ENCODE measurements at regions not wholly inside any gene's neighbourhood (a gene's known extent, or its start where the extent isn't known, plus 50 kb on each side); places are given as distances from the start of the nearest gene placed in this dataset.

DNA sequence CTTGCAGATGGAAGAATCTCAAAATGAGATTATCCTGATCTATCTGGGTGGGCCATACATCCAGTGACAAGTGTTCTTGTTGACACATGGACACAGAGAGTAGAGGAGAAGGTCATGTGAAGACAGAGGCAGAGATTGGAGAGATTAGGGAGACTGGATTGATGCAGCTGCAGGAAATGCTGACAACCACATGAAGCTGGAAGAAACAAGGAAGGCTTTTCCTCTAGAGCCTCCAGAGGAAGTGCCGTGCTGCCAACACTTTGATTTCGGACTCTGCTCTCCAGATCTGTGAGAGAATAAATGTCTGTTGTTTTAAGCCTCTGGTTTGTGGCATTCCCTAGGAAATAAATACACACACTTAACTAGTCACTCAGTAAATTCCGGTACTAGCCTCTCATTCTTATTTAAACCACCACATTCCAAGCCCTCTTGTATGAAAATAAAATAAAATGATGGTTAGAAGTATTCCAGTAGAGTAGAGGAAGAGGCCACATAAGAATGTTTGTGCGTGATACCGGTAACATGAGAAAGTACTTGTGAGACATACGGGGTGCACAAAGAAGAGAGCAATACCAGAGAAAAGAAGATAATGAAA lies 110.9 kb upstream of the DMAC1 start:
- Histone ChIP-seq H3K27ac (ENCODE audit: low read depth in 1 of 2, low read length in 2 of 2) (no peak overlapping the region), H3K36me3 (ENCODE audit: control insufficient read depth in 4 of 4, insufficient read depth in 3 of 4, low read depth in 1 of 4, low read length in 3 of 4) (no peaks in the 10 kb centered on the region), H3K4me1 (ENCODE audit: control insufficient read depth in 4 of 4, insufficient read depth in 4 of 4, low read length in 3 of 4) (no peaks in the 10 kb centered on the region), H3K9me3 (ENCODE audit: control insufficient read depth in 4 of 4, low read length in 3 of 4) (no peaks in the 10 kb centered on the region), H3K9ac (ENCODE audit: low read depth in 1 of 2, low read length in 2 of 2) (no peak overlapping the region), H3K4me3 (ENCODE audit: low read depth in 1 of 3, low read length in 3 of 3) (no peak overlapping the region), H3K27me3 (ENCODE audit: control insufficient read depth in 4 of 4, insufficient read depth in 4 of 4, low read length in 3 of 4) (no peaks in the 10 kb centered on the region)
- WGBS: 51% methylated on average over 6 of the region's 6 CpGs
- DNase-seq (ENCODE audit: low spot score): no peak
- TF ChIP-seq SP1 (IDR thresholded peaks at IDR 0.05): no peak
- TF ChIP-seq YY1 (IDR thresholded peaks at IDR 0.05): no peak

DNA sequence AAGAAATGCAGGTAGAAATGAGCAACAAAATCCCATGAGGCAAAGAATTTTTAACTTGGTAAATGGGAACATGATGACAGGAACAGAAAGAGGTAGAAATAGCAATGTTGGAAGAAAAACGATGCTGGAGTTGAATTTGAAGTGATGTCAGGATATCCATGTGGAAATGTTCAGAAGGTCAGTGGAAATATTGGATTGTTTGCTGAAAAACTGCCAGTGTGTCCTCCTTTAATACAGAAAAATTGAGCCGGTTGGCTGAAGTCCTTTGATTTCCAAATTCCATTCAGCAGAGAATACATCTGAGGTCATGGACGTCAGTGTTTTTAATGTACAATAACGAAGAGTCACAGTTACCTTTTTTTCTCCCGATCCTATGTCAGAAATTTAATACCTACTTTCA lies 110.0 kb upstream of the DMAC1 start:
- WGBS: 74% methylated on average over 5 of the region's 5 CpGs
- DNase-seq (ENCODE audit: low spot score): no peak
- no peaks in the 10 kb centered on the region for H3K4me1 ChIP-seq (ENCODE audit: control insufficient read depth in 4 of 4, insufficient read depth in 4 of 4, low read length in 3 of 4)
- H3K36me3 ChIP-seq (ENCODE audit: control insufficient read depth in 4 of 4, insufficient read depth in 3 of 4, low read depth in 1 of 4, low read length in 3 of 4): no peaks in the 10 kb centered on the region
- H3K9me3 ChIP-seq (ENCODE audit: control insufficient read depth in 4 of 4, low read length in 3 of 4): no peaks in the 10 kb centered on the region
- TF ChIP-seq NR2F2 (IDR thresholded peaks at IDR 0.05): no peak
- no peak for TF ChIP-seq JUND (IDR thresholded peaks at IDR 0.05)
- TF ChIP-seq GABPA (IDR thresholded peaks at IDR 0.05 in 1 of 2, conservative IDR thresholded peaks at IDR 0.05 in 1 of 2): no peak
- no peak for TF ChIP-seq EGR1 (IDR thresholded peaks at IDR 0.05; ENCODE audit: low read depth in 2 of 2)
- no peak for TF ChIP-seq FOXA1 (IDR thresholded peaks at IDR 0.05)
- TF ChIP-seq, protein P1, sequence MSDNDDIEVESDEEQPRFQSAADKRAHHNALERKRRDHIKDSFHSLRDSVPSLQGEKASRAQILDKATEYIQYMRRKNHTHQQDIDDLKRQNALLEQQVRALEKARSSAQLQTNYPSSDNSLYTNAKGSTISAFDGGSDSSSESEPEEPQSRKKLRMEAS (IDR thresholded peaks at IDR 0.05): no peak
- no peak for TF ChIP-seq RAD21 (IDR thresholded peaks at IDR 0.05)
- TF ChIP-seq, protein P2, sequence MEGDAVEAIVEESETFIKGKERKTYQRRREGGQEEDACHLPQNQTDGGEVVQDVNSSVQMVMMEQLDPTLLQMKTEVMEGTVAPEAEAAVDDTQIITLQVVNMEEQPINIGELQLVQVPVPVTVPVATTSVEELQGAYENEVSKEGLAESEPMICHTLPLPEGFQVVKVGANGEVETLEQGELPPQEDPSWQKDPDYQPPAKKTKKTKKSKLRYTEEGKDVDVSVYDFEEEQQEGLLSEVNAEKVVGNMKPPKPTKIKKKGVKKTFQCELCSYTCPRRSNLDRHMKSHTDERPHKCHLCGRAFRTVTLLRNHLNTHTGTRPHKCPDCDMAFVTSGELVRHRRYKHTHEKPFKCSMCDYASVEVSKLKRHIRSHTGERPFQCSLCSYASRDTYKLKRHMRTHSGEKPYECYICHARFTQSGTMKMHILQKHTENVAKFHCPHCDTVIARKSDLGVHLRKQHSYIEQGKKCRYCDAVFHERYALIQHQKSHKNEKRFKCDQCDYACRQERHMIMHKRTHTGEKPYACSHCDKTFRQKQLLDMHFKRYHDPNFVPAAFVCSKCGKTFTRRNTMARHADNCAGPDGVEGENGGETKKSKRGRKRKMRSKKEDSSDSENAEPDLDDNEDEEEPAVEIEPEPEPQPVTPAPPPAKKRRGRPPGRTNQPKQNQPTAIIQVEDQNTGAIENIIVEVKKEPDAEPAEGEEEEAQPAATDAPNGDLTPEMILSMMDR (IDR thresholded peaks at IDR 0.05; ENCODE audit: low read depth, low read length, missing input control): no peak
- no peak for TF ChIP-seq HNF4G (IDR thresholded peaks at IDR 0.05)
- H3K27me3 ChIP-seq (ENCODE audit: control insufficient read depth in 4 of 4, insufficient read depth in 4 of 4, low read length in 3 of 4): no peaks in the 10 kb centered on the region
- no peak overlapping the region for H3K4me3 ChIP-seq (ENCODE audit: low read depth in 1 of 3, low read length in 3 of 3)
- H3K9ac ChIP-seq (ENCODE audit: low read depth in 1 of 2, low read length in 2 of 2): no peak overlapping the region
- no peak overlapping the region for H3K27ac ChIP-seq (ENCODE audit: low read depth in 1 of 2, low read length in 2 of 2)

DNA sequence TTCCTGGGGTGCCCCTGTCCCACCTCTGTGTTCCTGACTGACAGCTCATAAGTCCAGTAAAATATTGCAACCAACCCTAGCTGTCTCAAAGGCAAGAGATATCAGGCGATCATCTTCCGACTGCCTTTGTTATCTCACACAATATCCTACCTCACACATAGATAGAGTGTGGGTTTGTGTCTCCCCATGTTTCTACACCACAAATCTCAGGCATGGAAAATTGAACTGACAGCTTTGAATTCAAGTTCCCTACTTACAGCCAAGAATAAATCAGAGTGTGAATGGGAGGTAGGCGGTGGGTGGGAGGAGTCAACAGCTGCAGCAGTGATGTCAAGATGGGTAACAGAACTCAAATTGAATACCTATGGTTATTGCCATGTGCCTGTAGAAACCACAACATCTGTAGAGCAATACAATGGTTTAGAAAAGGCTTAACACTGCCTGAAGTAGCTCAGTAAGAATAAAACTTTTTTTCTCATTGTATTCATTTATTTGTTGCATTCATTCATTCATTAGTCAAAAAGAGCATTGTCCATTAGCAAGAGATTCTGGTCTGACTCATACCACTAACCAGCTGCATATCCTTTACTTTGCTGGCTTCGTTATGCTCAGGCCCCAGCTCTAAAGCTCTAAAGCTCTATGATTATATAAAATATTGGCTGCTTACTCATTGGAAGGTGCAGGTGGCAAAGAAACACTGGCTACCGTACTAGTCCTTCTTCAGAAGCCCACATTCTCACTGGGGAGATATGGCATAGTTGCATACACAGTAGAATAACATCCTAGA lies 108.2 kb upstream of the DMAC1 start:
- 75% methylated on average over 5 of the region's 5 CpGs for WGBS
- DNase-seq (ENCODE audit: low spot score): no peak
- H3K27ac ChIP-seq (ENCODE audit: low read depth in 1 of 2, low read length in 2 of 2): no peak overlapping the region
- H3K27me3 ChIP-seq (ENCODE audit: control insufficient read depth in 4 of 4, insufficient read depth in 4 of 4, low read length in 3 of 4): no peaks in the 10 kb centered on the region
- H3K9me3 ChIP-seq (ENCODE audit: control insufficient read depth in 4 of 4, low read length in 3 of 4): no peaks in the 10 kb centered on the region
- no peak overlapping the region for H3K4me3 ChIP-seq (ENCODE audit: low read depth in 1 of 3, low read length in 3 of 3)
- H3K9ac ChIP-seq (ENCODE audit: low read depth in 1 of 2, low read length in 2 of 2): no peak overlapping the region
- H3K36me3 ChIP-seq (ENCODE audit: control insufficient read depth in 4 of 4, insufficient read depth in 3 of 4, low read depth in 1 of 4, low read length in 3 of 4): no peaks in the 10 kb centered on the region
- H3K4me1 ChIP-seq (ENCODE audit: control insufficient read depth in 4 of 4, insufficient read depth in 4 of 4, low read length in 3 of 4): no peaks in the 10 kb centered on the region
- TF ChIP-seq FOXA2 (IDR thresholded peaks at IDR 0.05) (no peak), YY1 (IDR thresholded peaks at IDR 0.05) (no peak), HNF4A (conservative IDR thresholded peaks at IDR 0.05) (no peak), JUND (IDR thresholded peaks at IDR 0.05) (no peak), RXRA (IDR thresholded peaks at IDR 0.05) (no peak), GABPA (IDR thresholded peaks at IDR 0.05 in 1 of 2, conservative IDR thresholded peaks at IDR 0.05 in 1 of 2) (no peak), TAF1 (conservative IDR thresholded peaks at IDR 0.05) (no peak), NR2F2 (IDR thresholded peaks at IDR 0.05) (no peak), FOXA1 (IDR thresholded peaks at IDR 0.05) (no peak), SP1 (IDR thresholded peaks at IDR 0.05) (no peak)
- TF ChIP-seq, protein P2 (IDR thresholded peaks at IDR 0.05; ENCODE audit: low read depth, low read length, missing input control): no peak
- TF ChIP-seq, protein P3, sequence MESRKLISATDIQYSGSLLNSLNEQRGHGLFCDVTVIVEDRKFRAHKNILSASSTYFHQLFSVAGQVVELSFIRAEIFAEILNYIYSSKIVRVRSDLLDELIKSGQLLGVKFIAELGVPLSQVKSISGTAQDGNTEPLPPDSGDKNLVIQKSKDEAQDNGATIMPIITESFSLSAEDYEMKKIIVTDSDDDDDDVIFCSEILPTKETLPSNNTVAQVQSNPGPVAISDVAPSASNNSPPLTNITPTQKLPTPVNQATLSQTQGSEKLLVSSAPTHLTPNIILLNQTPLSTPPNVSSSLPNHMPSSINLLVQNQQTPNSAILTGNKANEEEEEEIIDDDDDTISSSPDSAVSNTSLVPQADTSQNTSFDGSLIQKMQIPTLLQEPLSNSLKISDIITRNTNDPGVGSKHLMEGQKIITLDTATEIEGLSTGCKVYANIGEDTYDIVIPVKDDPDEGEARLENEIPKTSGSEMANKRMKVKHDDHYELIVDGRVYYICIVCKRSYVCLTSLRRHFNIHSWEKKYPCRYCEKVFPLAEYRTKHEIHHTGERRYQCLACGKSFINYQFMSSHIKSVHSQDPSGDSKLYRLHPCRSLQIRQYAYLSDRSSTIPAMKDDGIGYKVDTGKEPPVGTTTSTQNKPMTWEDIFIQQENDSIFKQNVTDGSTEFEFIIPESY (IDR thresholded peaks at IDR 0.05): no peak
- TF ChIP-seq, protein P4, sequence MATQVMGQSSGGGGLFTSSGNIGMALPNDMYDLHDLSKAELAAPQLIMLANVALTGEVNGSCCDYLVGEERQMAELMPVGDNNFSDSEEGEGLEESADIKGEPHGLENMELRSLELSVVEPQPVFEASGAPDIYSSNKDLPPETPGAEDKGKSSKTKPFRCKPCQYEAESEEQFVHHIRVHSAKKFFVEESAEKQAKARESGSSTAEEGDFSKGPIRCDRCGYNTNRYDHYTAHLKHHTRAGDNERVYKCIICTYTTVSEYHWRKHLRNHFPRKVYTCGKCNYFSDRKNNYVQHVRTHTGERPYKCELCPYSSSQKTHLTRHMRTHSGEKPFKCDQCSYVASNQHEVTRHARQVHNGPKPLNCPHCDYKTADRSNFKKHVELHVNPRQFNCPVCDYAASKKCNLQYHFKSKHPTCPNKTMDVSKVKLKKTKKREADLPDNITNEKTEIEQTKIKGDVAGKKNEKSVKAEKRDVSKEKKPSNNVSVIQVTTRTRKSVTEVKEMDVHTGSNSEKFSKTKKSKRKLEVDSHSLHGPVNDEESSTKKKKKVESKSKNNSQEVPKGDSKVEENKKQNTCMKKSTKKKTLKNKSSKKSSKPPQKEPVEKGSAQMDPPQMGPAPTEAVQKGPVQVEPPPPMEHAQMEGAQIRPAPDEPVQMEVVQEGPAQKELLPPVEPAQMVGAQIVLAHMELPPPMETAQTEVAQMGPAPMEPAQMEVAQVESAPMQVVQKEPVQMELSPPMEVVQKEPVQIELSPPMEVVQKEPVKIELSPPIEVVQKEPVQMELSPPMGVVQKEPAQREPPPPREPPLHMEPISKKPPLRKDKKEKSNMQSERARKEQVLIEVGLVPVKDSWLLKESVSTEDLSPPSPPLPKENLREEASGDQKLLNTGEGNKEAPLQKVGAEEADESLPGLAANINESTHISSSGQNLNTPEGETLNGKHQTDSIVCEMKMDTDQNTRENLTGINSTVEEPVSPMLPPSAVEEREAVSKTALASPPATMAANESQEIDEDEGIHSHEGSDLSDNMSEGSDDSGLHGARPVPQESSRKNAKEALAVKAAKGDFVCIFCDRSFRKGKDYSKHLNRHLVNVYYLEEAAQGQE (IDR thresholded peaks at IDR 0.05): no peak
